Heart left ventricle (tissue), 13 donors: ENCODE measurements at regions not wholly inside any gene's neighbourhood (a gene's known extent, or its start where the extent isn't known, plus 50 kb on each side); places are given as distances from the start of the nearest gene placed in this dataset.
"Not testable (repeated sequence)": the region's sequence is repeated elsewhere in the genome, so short reads cannot be mapped to it uniquely, and the experiment has no call there.

Experiments
- POLR2A ChIP-seq, 2 donors: fragments of 450-650 bp; IDR thresholded peaks; one replicate each; pipeline ENCODE4 v1.6.1; 2017; ENCODE audit warnings: antibody characterized with exemption in 2 of 2, mild to moderate bottlenecking in 2 of 2, moderate library complexity in 2 of 2
- TF ChIP-seq, protein P1 (sequence below), 12 donors: fragments of 200-600 bp; sonication (generic) in 4 of 12; IDR thresholded peaks; one replicate each; pipeline versions ENCODE4 v1.5.0 to v1.8.0; 2018 to 2022; ENCODE audit warnings: antibody characterized with exemption in 12 of 12, mild to moderate bottlenecking in 5 of 12
- donor health status: ischemic (EF 13 %, LVEDD 7.1; RV severe dilation, severe dysfunction).
- donor health status: DM: no; HTN: yes; CAD: no.
- donor health status: DM: no; HTN: no; CAD: no.
- donor health status: ischemic (EF 25% LVEDD 6.9; RV normal size, moderate dysfunction).
- donor health status: ischemic (EF 25% LVEDD 5.7; RV mildly dilated, moderate dysfunction).
- donor health status: ischemic (EF 35%, LVEDD 5.7; RV mildly dilated, moderate dysfunction).
- donor health status: nonischemic (EF 11% LVEDD 7.7; RV severe dilation, severe dysfunction).
- donor health status: DM: yes; HTN: yes; CAD: no.
- donor health status: PGD.
- donor health status: ischemic (EF 29% LVEDD 5.4; RV normal size, mild dysfunction).
- donor health status: nonischemic (EF 23%, LVEDD 6.1; RV moderate dilation, normal function).

DNA sequence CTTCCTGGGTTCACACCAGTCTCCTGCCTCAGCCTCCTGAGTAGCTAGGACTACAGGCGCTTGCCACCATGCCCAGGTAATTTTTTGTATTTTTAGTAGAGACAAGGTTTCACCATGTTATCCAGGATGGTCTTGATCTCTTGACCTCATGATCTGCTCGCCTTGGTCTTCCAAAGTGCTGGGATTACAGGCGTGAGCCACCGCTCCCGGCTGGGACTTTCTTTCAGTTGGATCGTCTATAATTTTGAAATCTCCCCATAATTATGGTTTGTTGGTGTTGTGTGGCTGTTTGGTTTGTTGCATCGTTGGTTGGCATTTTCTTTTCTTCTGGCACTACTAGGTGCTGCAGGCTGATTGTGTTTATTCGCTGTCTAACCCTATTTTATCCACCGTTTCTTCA lies 343.6 kb upstream of the NPAP1 start:
- TF ChIP-seq, protein P1, sequence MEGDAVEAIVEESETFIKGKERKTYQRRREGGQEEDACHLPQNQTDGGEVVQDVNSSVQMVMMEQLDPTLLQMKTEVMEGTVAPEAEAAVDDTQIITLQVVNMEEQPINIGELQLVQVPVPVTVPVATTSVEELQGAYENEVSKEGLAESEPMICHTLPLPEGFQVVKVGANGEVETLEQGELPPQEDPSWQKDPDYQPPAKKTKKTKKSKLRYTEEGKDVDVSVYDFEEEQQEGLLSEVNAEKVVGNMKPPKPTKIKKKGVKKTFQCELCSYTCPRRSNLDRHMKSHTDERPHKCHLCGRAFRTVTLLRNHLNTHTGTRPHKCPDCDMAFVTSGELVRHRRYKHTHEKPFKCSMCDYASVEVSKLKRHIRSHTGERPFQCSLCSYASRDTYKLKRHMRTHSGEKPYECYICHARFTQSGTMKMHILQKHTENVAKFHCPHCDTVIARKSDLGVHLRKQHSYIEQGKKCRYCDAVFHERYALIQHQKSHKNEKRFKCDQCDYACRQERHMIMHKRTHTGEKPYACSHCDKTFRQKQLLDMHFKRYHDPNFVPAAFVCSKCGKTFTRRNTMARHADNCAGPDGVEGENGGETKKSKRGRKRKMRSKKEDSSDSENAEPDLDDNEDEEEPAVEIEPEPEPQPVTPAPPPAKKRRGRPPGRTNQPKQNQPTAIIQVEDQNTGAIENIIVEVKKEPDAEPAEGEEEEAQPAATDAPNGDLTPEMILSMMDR (IDR thresholded peaks at IDR 0.05) = not testable (repeated sequence)
- TF ChIP-seq POLR2A (IDR thresholded peaks at IDR 0.05) = not testable (repeated sequence)
